ENCODE measurements at regions not wholly inside any gene's neighbourhood (a gene's known extent, or its start where the extent isn't known, plus 50 kb on each side); places are given as distances from the start of the nearest gene placed in this dataset.
"Not testable (repeated sequence)": the region's sequence is repeated elsewhere in the genome, so short reads cannot be mapped to it uniquely, and the experiment has no call there.

GRCh38 chr4:34434377-34434776, 1809.9 kb downstream of the ARAP2 start:
- TF ChIP-seq ZFP3 (CRISPR knock-in tag; IDR thresholded peaks at IDR 0.05); TOX (CRISPR knock-in tag; IDR thresholded peaks at IDR 0.05; ENCODE audit: borderline replicate concordance); ZNF8 (CRISPR knock-in tag; IDR thresholded peaks at IDR 0.05); BACH2 (CRISPR knock-in tag; IDR thresholded peaks at IDR 0.05; ENCODE audit: borderline replicate concordance): not testable (repeated sequence)

All from SK-N-SH treated with all-trans-retinoic acid at 6 μM for 48 hours (cell line).